Fibroblast of villous mesenchyme (primary cell): ENCODE measurements at regions not wholly inside any gene's neighbourhood (a gene's known extent, or its start where the extent isn't known, plus 50 kb on each side); places are given as distances from the start of the nearest gene placed in this dataset.
A peak's percentile ranks its signal among the peaks of the same experiment; 100 is the strongest.

Experiments used
- DNase-seq: peaks from one replicate; pipeline ENCODE4 v3.0.0-alpha.2; 2010; ENCODE audit warnings: low read depth
- H3K4me3 ChIP-seq: 2 replicates; pipeline ENCODE4 v1.5.1; 2011; ENCODE audit warnings: low read depth, mild to moderate bottlenecking, low read length
- CTCF ChIP-seq: IDR thresholded peaks from 2 replicates; pipeline ENCODE4 v1.5.1; 2012; ENCODE audit warnings: low read depth, mild to moderate bottlenecking, low read length; ENCODE audit not compliant: insufficient read depth

GRCh38 chr6:141265756-141266623 lies 866.7 kb upstream of the GJE1 start:
- DNase-seq, result peak; percentile 12
- peak overlapping the region; percentile 50 for H3K4me3 ChIP-seq
- TF ChIP-seq CTCF, result no peak

DNA sequence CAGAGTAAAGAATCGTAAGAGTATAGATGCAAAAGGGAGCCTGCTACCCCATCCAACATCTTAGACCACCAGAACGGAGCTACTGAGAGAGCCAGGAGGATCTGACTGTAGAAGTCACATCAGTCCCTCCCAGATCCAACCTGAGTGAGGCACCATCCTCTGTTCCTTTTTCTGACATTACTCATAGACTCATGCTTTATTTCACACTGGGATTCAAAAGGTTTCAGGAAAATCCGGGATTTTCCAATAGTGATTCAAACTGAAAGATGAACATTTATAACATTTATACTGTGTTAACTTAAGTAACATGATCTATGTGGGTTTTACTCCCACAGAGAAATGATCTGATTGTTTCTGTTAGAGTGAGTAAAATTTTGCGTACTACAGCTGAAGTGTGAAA lies 868.6 kb upstream of the GJE1 start:
- no peak overlapping the region for H3K4me3 ChIP-seq
- no peak for TF ChIP-seq CTCF
- no peak for DNase-seq

- no peak overlapping the region for H3K4me3 ChIP-seq
- no peak for TF ChIP-seq CTCF
- DNase-seq, result no peak
These were observed 871.1 kb upstream of the GJE1 start for GRCh38 chr6:141261672-141262060.

GRCh38 chr6:141261016-141261671 lies 871.6 kb upstream of the GJE1 start:
- no peak for DNase-seq
- H3K4me3 ChIP-seq, result no peak overlapping the region
- TF ChIP-seq CTCF, result no peak

DNA sequence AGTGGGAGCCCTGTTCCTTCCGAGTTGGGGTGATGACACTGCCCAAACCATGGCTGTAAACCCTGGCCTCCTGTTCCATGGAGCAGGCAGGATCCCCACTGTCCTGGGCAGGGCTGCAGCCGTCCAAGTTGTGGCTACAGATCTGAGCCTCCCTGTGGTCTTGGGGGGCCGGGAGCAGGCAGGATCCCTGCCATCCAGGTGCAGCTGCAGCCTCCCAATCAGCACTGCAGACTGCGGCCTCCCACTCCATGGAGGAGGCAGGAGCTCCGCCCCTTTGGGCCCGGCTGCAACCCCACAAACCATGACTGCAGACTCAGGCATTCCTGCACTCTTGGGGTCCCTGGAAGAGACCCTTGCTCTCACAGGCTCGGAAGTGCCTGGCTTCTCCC lies 872.1 kb upstream of the GJE1 start:
- TF ChIP-seq CTCF, result no peak
- DNase-seq, result no peak
- H3K4me3 ChIP-seq, result no peak overlapping the region

DNA sequence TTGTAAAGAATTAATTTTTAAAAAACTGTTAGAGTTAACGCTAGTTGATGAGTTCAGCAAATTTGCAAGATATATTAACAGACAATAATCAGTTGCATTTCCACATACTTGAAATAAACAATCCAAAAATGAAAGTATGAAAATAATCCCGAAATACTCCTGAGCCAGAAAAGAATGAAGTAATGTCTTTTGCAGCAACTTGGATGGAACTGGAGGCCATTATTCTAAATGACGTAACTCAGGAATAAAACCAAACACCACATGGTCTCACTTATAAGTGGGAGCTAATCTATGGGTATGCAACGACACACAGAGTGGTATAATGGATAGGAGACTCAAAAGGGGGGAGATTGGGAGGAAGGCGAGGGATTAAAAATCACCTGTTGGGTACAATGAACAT lies 872.9 kb upstream of the GJE1 start:
- TF ChIP-seq CTCF, result no peak
- peak; percentile 20 for DNase-seq
- no peak overlapping the region for H3K4me3 ChIP-seq
